Neural cell (in vitro differentiated cells): ENCODE measurements at regions not wholly inside any gene's neighbourhood (a gene's known extent, or its start where the extent isn't known, plus 50 kb on each side); places are given as distances from the start of the nearest gene placed in this dataset.

ENCODE experiments used
- H2AFZ ChIP-seq: fragments of 200-600, 300-800 bp; sonication (generic), shearing (Covaris generic); 2 replicates; pipeline ENCODE4 v1.6.0; 2014; ENCODE audit warnings: low read depth, mild to moderate bottlenecking, antibody characterized with exemption, low read length, moderate library complexity
- H3F3A ChIP-seq: fragments of 200-600 bp; shearing (Covaris generic); 2 replicates; pipeline ENCODE4 v1.6.1; 2016; ENCODE audit warnings: mild to moderate bottlenecking, moderate library complexity, mixed read lengths, antibody characterized with exemption, low read length; ENCODE audit not compliant: insufficient read depth, poor library complexity, severe bottlenecking
- H3K27ac ChIP-seq: fragments of 200-600, 300-800 bp; sonication (generic), shearing (Covaris generic); 2 replicates; pipeline ENCODE4 v1.5.1; 2014; ENCODE audit warnings: mild to moderate bottlenecking, low read length, moderate library complexity
- H3K27me3 ChIP-seq: fragments of 300-800, 200-600 bp; sonication (generic), shearing (Covaris generic); 2 replicates; pipeline ENCODE4 v1.6.0; 2014; ENCODE audit warnings: mild to moderate bottlenecking, low read depth, low read length, moderate library complexity; ENCODE audit not compliant: insufficient read depth
- H3K36me3 ChIP-seq: fragments of 300-800, 200-600 bp; sonication (generic), shearing (Covaris generic); 2 replicates; pipeline ENCODE4 v1.5.1; 2014; ENCODE audit warnings: mild to moderate bottlenecking, antibody characterized with exemption, low read length, moderate library complexity; ENCODE audit not compliant: insufficient read depth
- H3K4me2 ChIP-seq: fragments of 300-800, 200-600 bp; sonication (generic), shearing (Covaris generic); 2 replicates; pipeline ENCODE4 v1.6.0; 2014; ENCODE audit warnings: mild to moderate bottlenecking, low read length
- H3K4me3 ChIP-seq: fragments of 300-800, 200-600 bp; sonication (generic), shearing (Covaris generic); 2 replicates; pipeline ENCODE4 v1.5.1; 2014; ENCODE audit warnings: mild to moderate bottlenecking, low read length, moderate library complexity
- H3K79me2 ChIP-seq: fragments of 200-600 bp; shearing (Covaris generic); replicated peaks from 2 replicates; pipeline ENCODE4 v1.6.0; 2014; ENCODE audit warnings: mild to moderate bottlenecking, low read length, moderate library complexity; ENCODE audit not compliant: insufficient read depth
- H3K9ac ChIP-seq: fragments of 300-800, 200-600 bp; sonication (generic), shearing (Covaris generic); 2 replicates; pipeline ENCODE4 v1.6.1; 2016; ENCODE audit warnings: mild to moderate bottlenecking, low read length, mixed read lengths
- H3K9me2 ChIP-seq: fragments of 200-600 bp; shearing (Covaris generic); 2 replicates; pipeline ENCODE4 v1.6.1; 2016; ENCODE audit warnings: mild to moderate bottlenecking, low read length, mixed read lengths; ENCODE audit not compliant: insufficient read depth
- H3K9me3 ChIP-seq: fragments of 200-600, 300-800 bp; sonication (generic), shearing (Covaris generic); 2 replicates; pipeline ENCODE4 v1.6.1; 2016; ENCODE audit warnings: mild to moderate bottlenecking, mixed run types, low read length, moderate library complexity, mixed read lengths
- H4K20me1 ChIP-seq: fragments of 200-600 bp; shearing (Covaris generic); 2 replicates; pipeline ENCODE4 v1.6.1; 2016; ENCODE audit warnings: mild to moderate bottlenecking, mixed run types; ENCODE audit not compliant: insufficient read depth
- CTCF ChIP-seq: fragments of 450-650 bp; IDR thresholded peaks from 2 replicates; pipeline ENCODE4 v1.5.1; 2014; ENCODE audit warnings: antibody characterized with exemption, mild to moderate bottlenecking, moderate library complexity; ENCODE audit not compliant: poor library complexity, severe bottlenecking
- EP300 ChIP-seq: fragments of 450-650 bp; conservative IDR thresholded peaks from 2 replicates; pipeline ENCODE4 v1.6.1; 2014; ENCODE audit warnings: antibody characterized with exemption, mild to moderate bottlenecking, moderate library complexity; ENCODE audit not compliant: poor library complexity, severe bottlenecking
- EZH2 ChIP-seq: fragments of 200-600, 300-800 bp; shearing (Covaris generic), sonication (generic); IDR thresholded peaks from 2 replicates; pipeline ENCODE4 v1.6.1; 2014; ENCODE audit warnings: antibody characterized with exemption, low read length, borderline replicate concordance, mild to moderate bottlenecking; ENCODE audit not compliant: insufficient read depth, poor library complexity, severe bottlenecking
- MXI1 ChIP-seq: fragments of 450-650 bp; conservative IDR thresholded peaks from 2 replicates; pipeline ENCODE4 v1.6.1; 2014; ENCODE audit warnings: antibody characterized with exemption, mild to moderate bottlenecking; ENCODE audit not compliant: poor library complexity, severe bottlenecking
- POLR2AphosphoS5 ChIP-seq: IDR thresholded peaks from 2 replicates; pipeline ENCODE4 v1.6.1; 2012
- RAD21 ChIP-seq: fragments of 450-650 bp; conservative IDR thresholded peaks from 2 replicates; pipeline ENCODE4 v1.6.1; 2014; ENCODE audit warnings: antibody characterized with exemption, mild to moderate bottlenecking, moderate library complexity
- REST ChIP-seq: IDR thresholded peaks from 2 replicates; pipeline ENCODE4 v1.6.1; 2012; ENCODE audit warnings: borderline replicate concordance
- SMC3 ChIP-seq: fragments of 450-650 bp; conservative IDR thresholded peaks from 2 replicates; pipeline ENCODE4 v1.6.1; 2014; ENCODE audit warnings: antibody characterized with exemption, mild to moderate bottlenecking, moderate library complexity; ENCODE audit not compliant: poor library complexity
- TAF1 ChIP-seq: IDR thresholded peaks from 2 replicates; pipeline ENCODE4 v1.6.1; 2012; ENCODE audit warnings: low read depth

GRCh38 chr20:61043681-61044080 lies 208.4 kb upstream of the CDH4 start:
- Histone ChIP-seq H3K9ac (no peak overlapping the region), H3F3A (no peaks in the 10 kb centered on the region), H3K9me2 (no peaks in the 10 kb centered on the region), H3K27me3 (no peaks in the 10 kb centered on the region), H3K4me2 (no peak overlapping the region), H3K27ac (no peak overlapping the region), H3K9me3 (no peaks in the 10 kb centered on the region), H2AFZ (no peak overlapping the region), H3K36me3 (no peaks in the 10 kb centered on the region), H3K79me2 (no peaks in the 10 kb centered on the region), H4K20me1 (no peaks in the 10 kb centered on the region), H3K4me3 (no peak overlapping the region)
- TF ChIP-seq RAD21 = no peak

GRCh38 chr20:61044499-61044898 lies 207.6 kb upstream of the CDH4 start:
- TF ChIP-seq EP300 (no peak), SMC3 (no peak), EZH2 (no peak), TAF1 (no peak), POLR2AphosphoS5 (no peak), MXI1 (no peak), RAD21 (no peak), CTCF (no peak)
- no peaks in the 10 kb centered on the region for H3K9me2 ChIP-seq
- no peak overlapping the region for H3K9ac ChIP-seq
- no peak overlapping the region for H3K4me2 ChIP-seq
- H2AFZ ChIP-seq = no peak overlapping the region
- no peaks in the 10 kb centered on the region for H3K36me3 ChIP-seq
- H3F3A ChIP-seq = no peaks in the 10 kb centered on the region
- no peaks in the 10 kb centered on the region for H3K27me3 ChIP-seq
- no peak overlapping the region for H3K4me3 ChIP-seq
- no peaks in the 10 kb centered on the region for H3K79me2 ChIP-seq
- H4K20me1 ChIP-seq = no peaks in the 10 kb centered on the region
- H3K9me3 ChIP-seq = no peaks in the 10 kb centered on the region
- H3K27ac ChIP-seq = no peak overlapping the region

GRCh38 chr20:61045091-61045490 lies 207.0 kb upstream of the CDH4 start:
- no peak for TF ChIP-seq EP300
- Histone ChIP-seq H3K9me2 (no peaks in the 10 kb centered on the region), H3K9ac (no peak overlapping the region), H3K4me2 (no peak overlapping the region), H3F3A (no peaks in the 10 kb centered on the region), H3K36me3 (no peaks in the 10 kb centered on the region), H3K4me3 (no peak overlapping the region), H3K27me3 (no peaks in the 10 kb centered on the region), H3K27ac (no peak overlapping the region), H3K9me3 (no peaks in the 10 kb centered on the region), H2AFZ (no peak overlapping the region), H3K79me2 (no peaks in the 10 kb centered on the region), H4K20me1 (no peaks in the 10 kb centered on the region)

GRCh38 chr20:61045876-61046585 lies 206.0 kb upstream of the CDH4 start:
- H3K36me3 ChIP-seq = no peaks in the 10 kb centered on the region
- no peaks in the 10 kb centered on the region for H3F3A ChIP-seq
- H4K20me1 ChIP-seq = no peaks in the 10 kb centered on the region
- no peak for TF ChIP-seq EZH2
- no peak for TF ChIP-seq TAF1
- no peak for TF ChIP-seq REST
- TF ChIP-seq POLR2AphosphoS5 = no peak
- TF ChIP-seq SMC3 = no peak
- H3K27me3 ChIP-seq = no peaks in the 10 kb centered on the region
- H3K79me2 ChIP-seq = no peaks in the 10 kb centered on the region
- no peak overlapping the region for H3K4me3 ChIP-seq
- H2AFZ ChIP-seq = no peak overlapping the region
- H3K27ac ChIP-seq = no peak overlapping the region
- H3K4me2 ChIP-seq = no peak overlapping the region
- no peak overlapping the region for H3K9ac ChIP-seq
- no peaks in the 10 kb centered on the region for H3K9me3 ChIP-seq
- H3K9me2 ChIP-seq = no peaks in the 10 kb centered on the region
